ENCODE measurements at regions not wholly inside any gene's neighbourhood (a gene's known extent, or its start where the extent isn't known, plus 50 kb on each side); places are given as distances from the start of the nearest gene placed in this dataset.

DNA sequence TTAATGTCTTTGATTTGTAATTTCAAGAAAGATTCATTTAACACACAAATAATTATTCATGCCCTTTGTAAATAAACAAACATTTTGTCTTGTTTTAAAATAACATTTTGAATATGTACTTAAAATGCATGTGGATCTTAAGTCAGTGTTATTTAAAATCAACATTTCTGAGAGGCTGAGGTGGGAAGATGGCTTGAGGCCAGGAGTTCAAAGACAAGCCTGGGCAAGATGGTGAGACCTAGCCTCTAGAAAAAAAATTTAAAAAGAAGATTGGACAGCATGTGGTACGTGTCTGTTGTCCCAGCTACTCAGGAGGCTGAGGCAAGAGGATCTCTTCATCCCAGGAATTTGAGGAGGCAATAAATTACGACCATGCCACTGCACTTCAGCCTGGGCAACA lies 1268.2 kb downstream of the SLITRK1 start:
- in situ Hi-C loops (cut with MboI) = no loop called here

DNA sequence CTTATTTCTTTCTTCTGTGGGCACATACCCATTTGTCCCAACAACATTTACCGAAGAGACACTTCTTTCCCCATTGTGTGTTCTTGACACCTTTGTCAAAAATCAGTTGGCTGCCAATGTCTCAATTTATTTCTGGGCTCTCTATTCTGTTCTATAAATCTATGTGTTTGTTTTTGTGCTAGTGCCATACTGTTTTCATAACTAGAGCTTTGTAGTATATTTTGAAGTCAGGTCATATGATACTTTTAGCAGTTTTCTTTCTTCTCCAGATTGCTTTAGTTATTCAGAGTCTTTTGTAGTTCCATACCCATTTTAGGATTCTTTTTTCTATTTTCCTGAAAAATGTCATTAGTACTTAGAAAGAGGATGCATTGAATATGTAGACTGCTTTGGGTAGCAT lies 1276.3 kb downstream of the SLITRK1 start:
- SMC1A ChIA-PET (ENCODE audit: uncharacterized antibody, unreplicated experiment) = no interaction called here
- 100% methylated on average over 1 of the region's 1 CpG for WGBS (ENCODE audit: insufficient coverage, insufficient replicate concordance, low lambda C conversion rate, missing lambda C conversion rate)

More for the DNA sequence above, 1268.2 kb downstream of the SLITRK1 start:
- no peak overlapping the region for H3K9ac ChIP-seq (ENCODE audit: control insufficient read depth, insufficient read depth, low read length)
- no peak overlapping the region for H3K4me2 ChIP-seq (ENCODE audit: control insufficient read depth, insufficient read depth)
- ChIA-PET CTCF (no interaction called here), POLR2A (no interaction called here), SMC1A (ENCODE audit: uncharacterized antibody, unreplicated experiment) (no interaction called here), RAD21 (ENCODE audit: unreplicated experiment) (no interaction called here)
- TF ChIP-seq RUNX3 (IDR thresholded peaks at IDR 0.05; ENCODE audit: low read length) (no peak), SREBF1 (IDR thresholded peaks at IDR 0.05; ENCODE audit: low read length) (no peak), CEBPB (IDR thresholded peaks at IDR 0.05; ENCODE audit: borderline replicate concordance in 1 of 2, low read depth in 2 of 2, low read length in 2 of 2) (no peak), RAD21 (IDR thresholded peaks at IDR 0.05; ENCODE audit: insufficient read depth, low read depth, low read length) (no peak)
- H3K9me3 ChIP-seq (replicated peaks; ENCODE audit: control insufficient read depth, insufficient read depth, low read length) = no peaks in the 10 kb centered on the region
- BruUV-seq (replicated peaks) = no TSS peak
- 0% methylated on average over 2 of the region's 2 CpGs for WGBS (ENCODE audit: insufficient coverage, insufficient replicate concordance, low lambda C conversion rate, missing lambda C conversion rate)
- H3K4me3 ChIP-seq = no peak overlapping the region
- H2AFZ ChIP-seq (ENCODE audit: control insufficient read depth, low read depth, low read length) = no peak overlapping the region
- no peaks in the 10 kb centered on the region for H3K27me3 ChIP-seq (replicated peaks in 1 of 2; ENCODE audit: control insufficient read depth in 2 of 2, insufficient read depth in 2 of 2, low read length in 1 of 2)
- no peak for FAIRE-seq
- no peaks in the 10 kb centered on the region for H4K20me1 ChIP-seq (ENCODE audit: control insufficient read depth, insufficient read depth)
- no peaks in the 10 kb centered on the region for H3K79me2 ChIP-seq (ENCODE audit: control insufficient read depth, insufficient read depth, low read length)
- DNase-seq (ENCODE audit: low read depth, low spot score) = no peak
- intact Hi-C loops (cut with micrococcal nuclease; ENCODE audit: unreplicated experiment) = no loop called here
- H3K27ac ChIP-seq (ENCODE audit: control insufficient read depth, insufficient read depth) = no peak overlapping the region
- no peaks in the 10 kb centered on the region for H3K4me1 ChIP-seq (ENCODE audit: control insufficient read depth, insufficient read depth, low read length)
- no peak for ATAC-seq
- H3K36me3 ChIP-seq (ENCODE audit: control insufficient read depth in 2 of 2, insufficient read depth in 2 of 2, low read length in 1 of 2) = no peaks in the 10 kb centered on the region

More for the DNA sequence above, 1276.3 kb downstream of the SLITRK1 start:
- no peak overlapping the region for H3K27ac ChIP-seq (ENCODE audit: control insufficient read depth, insufficient read depth)
- intact Hi-C loops (cut with micrococcal nuclease; ENCODE audit: unreplicated experiment) (no loop called here), in situ Hi-C loops (cut with MboI) (no loop called here)
- FAIRE-seq (no peak), DNase-seq (ENCODE audit: low read depth, low spot score) (no peak), ATAC-seq (no peak)
- no peak overlapping the region for H3K4me3 ChIP-seq
- no peaks in the 10 kb centered on the region for H3K27me3 ChIP-seq (replicated peaks in 1 of 2; ENCODE audit: control insufficient read depth in 2 of 2, insufficient read depth in 2 of 2, low read length in 1 of 2)
- no peaks in the 10 kb centered on the region for H3K36me3 ChIP-seq (ENCODE audit: control insufficient read depth in 2 of 2, insufficient read depth in 2 of 2, low read length in 1 of 2)
- H3K4me1 ChIP-seq (ENCODE audit: control insufficient read depth, insufficient read depth, low read length) = no peaks in the 10 kb centered on the region
- no TSS peak for BruUV-seq (replicated peaks)
- ChIA-PET POLR2A (no interaction called here), CTCF (no interaction called here), RAD21 (ENCODE audit: unreplicated experiment) (no interaction called here)
- no peaks in the 10 kb centered on the region for H4K20me1 ChIP-seq (ENCODE audit: control insufficient read depth, insufficient read depth)
- H3K79me2 ChIP-seq (ENCODE audit: control insufficient read depth, insufficient read depth, low read length) = no peaks in the 10 kb centered on the region
- TF ChIP-seq TCF3 (IDR thresholded peaks at IDR 0.05; ENCODE audit: borderline replicate concordance, insufficient read depth, low read depth, low read length) = no peak
- TF ChIP-seq PAX8 (IDR thresholded peaks at IDR 0.05) = no peak
- TF ChIP-seq HDAC6 (IDR thresholded peaks at IDR 0.05; ENCODE audit: unreplicated experiment) = no peak
- no peak for TF ChIP-seq NR2C2 (IDR thresholded peaks at IDR 0.05; ENCODE audit: borderline replicate concordance, control insufficient read depth, insufficient read length, low read depth)
- TF ChIP-seq BACH1 (IDR thresholded peaks at IDR 0.05; ENCODE audit: borderline replicate concordance) = no peak
- no peak for TF ChIP-seq SUZ12 (IDR thresholded peaks at IDR 0.05; ENCODE audit: unreplicated experiment)
- no peak for TF ChIP-seq RB1 (IDR thresholded peaks at IDR 0.05; ENCODE audit: borderline replicate concordance)
- TF ChIP-seq MEF2B (IDR thresholded peaks at IDR 0.05; ENCODE audit: partially characterized antibody, poor library complexity, severe bottlenecking) = no peak
- TF ChIP-seq POLR2AphosphoS5 (IDR thresholded peaks at IDR 0.05; ENCODE audit: low read length) = no peak
- no peak for TF ChIP-seq RUNX3 (IDR thresholded peaks at IDR 0.05; ENCODE audit: low read length)
- no peaks in the 10 kb centered on the region for H3K9me3 ChIP-seq (replicated peaks; ENCODE audit: control insufficient read depth, insufficient read depth, low read length)
- no peak overlapping the region for H3K4me2 ChIP-seq (ENCODE audit: control insufficient read depth, insufficient read depth)
- no peak overlapping the region for H2AFZ ChIP-seq (ENCODE audit: control insufficient read depth, low read depth, low read length)
- H3K9ac ChIP-seq (ENCODE audit: control insufficient read depth, insufficient read depth, low read length) = no peak overlapping the region

Measured in GM12878 (cell line).